ENCODE measurements at regions not wholly inside any gene's neighbourhood (a gene's known extent, or its start where the extent isn't known, plus 50 kb on each side); places are given as distances from the start of the nearest gene placed in this dataset.

DNA sequence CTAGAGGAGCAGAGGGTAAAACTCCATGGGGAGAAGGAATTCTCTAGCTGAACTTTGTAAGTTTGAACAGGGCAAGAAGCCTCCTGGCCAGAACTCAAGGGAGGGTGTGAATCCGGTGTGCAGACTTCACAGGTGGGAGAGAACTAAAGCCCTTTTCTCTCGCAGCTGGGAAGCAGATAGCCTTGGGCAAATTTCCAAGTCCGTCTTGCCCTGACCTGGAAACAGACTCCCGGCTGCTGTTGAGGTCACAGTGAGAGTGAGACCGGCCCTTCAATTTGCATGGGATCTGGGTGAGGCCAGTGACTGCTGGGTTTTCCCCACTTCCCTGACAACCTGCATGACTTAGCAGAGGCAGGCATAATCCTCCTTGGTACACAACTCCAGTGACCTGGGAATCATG lies 94.5 kb upstream of the ZNF827 start:
- Histone ChIP-seq H3K4me3 (ENCODE audit: low read length) (no peak overlapping the region), H3K27me3 (ENCODE audit: insufficient read depth, low read depth, low read length) (no peaks in the 10 kb centered on the region), H3K9me3 (ENCODE audit: low read length) (no peaks in the 10 kb centered on the region), H3F3A (ENCODE audit: insufficient read depth, low read length, poor library complexity, severe bottlenecking) (no peaks in the 10 kb centered on the region), H3K27ac (ENCODE audit: low read length) (no peak overlapping the region), H3K9ac (ENCODE audit: low read length) (no peak overlapping the region), H2AFZ (ENCODE audit: low read depth, low read length) (no peak overlapping the region), H3K79me2 (replicated peaks; ENCODE audit: insufficient read depth, low read length) (no peaks in the 10 kb centered on the region), H3K36me3 (ENCODE audit: insufficient read depth, low read length) (no peaks in the 10 kb centered on the region), H4K20me1 (ENCODE audit: insufficient read depth) (no peaks in the 10 kb centered on the region), H3K9me2 (ENCODE audit: insufficient read depth, low read length) (no peaks in the 10 kb centered on the region), H3K4me2 (ENCODE audit: low read length) (no peak overlapping the region)
- TF ChIP-seq RAD21 (conservative IDR thresholded peaks at IDR 0.05) = no peak
- no peak for TF ChIP-seq MXI1 (conservative IDR thresholded peaks at IDR 0.05; ENCODE audit: poor library complexity, severe bottlenecking)
- TF ChIP-seq EP300 (conservative IDR thresholded peaks at IDR 0.05; ENCODE audit: poor library complexity, severe bottlenecking) = no peak
- TF ChIP-seq POLR2AphosphoS5 (IDR thresholded peaks at IDR 0.05) = no peak
- no peak for TF ChIP-seq EZH2 (IDR thresholded peaks at IDR 0.05; ENCODE audit: borderline replicate concordance, insufficient read depth, low read length, poor library complexity, severe bottlenecking)
- no peak for TF ChIP-seq TAF1 (IDR thresholded peaks at IDR 0.05; ENCODE audit: low read depth)
- TF ChIP-seq, protein P1, sequence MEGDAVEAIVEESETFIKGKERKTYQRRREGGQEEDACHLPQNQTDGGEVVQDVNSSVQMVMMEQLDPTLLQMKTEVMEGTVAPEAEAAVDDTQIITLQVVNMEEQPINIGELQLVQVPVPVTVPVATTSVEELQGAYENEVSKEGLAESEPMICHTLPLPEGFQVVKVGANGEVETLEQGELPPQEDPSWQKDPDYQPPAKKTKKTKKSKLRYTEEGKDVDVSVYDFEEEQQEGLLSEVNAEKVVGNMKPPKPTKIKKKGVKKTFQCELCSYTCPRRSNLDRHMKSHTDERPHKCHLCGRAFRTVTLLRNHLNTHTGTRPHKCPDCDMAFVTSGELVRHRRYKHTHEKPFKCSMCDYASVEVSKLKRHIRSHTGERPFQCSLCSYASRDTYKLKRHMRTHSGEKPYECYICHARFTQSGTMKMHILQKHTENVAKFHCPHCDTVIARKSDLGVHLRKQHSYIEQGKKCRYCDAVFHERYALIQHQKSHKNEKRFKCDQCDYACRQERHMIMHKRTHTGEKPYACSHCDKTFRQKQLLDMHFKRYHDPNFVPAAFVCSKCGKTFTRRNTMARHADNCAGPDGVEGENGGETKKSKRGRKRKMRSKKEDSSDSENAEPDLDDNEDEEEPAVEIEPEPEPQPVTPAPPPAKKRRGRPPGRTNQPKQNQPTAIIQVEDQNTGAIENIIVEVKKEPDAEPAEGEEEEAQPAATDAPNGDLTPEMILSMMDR (IDR thresholded peaks at IDR 0.05; ENCODE audit: poor library complexity, severe bottlenecking) = no peak
- TF ChIP-seq, protein P2, sequence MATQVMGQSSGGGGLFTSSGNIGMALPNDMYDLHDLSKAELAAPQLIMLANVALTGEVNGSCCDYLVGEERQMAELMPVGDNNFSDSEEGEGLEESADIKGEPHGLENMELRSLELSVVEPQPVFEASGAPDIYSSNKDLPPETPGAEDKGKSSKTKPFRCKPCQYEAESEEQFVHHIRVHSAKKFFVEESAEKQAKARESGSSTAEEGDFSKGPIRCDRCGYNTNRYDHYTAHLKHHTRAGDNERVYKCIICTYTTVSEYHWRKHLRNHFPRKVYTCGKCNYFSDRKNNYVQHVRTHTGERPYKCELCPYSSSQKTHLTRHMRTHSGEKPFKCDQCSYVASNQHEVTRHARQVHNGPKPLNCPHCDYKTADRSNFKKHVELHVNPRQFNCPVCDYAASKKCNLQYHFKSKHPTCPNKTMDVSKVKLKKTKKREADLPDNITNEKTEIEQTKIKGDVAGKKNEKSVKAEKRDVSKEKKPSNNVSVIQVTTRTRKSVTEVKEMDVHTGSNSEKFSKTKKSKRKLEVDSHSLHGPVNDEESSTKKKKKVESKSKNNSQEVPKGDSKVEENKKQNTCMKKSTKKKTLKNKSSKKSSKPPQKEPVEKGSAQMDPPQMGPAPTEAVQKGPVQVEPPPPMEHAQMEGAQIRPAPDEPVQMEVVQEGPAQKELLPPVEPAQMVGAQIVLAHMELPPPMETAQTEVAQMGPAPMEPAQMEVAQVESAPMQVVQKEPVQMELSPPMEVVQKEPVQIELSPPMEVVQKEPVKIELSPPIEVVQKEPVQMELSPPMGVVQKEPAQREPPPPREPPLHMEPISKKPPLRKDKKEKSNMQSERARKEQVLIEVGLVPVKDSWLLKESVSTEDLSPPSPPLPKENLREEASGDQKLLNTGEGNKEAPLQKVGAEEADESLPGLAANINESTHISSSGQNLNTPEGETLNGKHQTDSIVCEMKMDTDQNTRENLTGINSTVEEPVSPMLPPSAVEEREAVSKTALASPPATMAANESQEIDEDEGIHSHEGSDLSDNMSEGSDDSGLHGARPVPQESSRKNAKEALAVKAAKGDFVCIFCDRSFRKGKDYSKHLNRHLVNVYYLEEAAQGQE (IDR thresholded peaks at IDR 0.05; ENCODE audit: borderline replicate concordance) = no peak
- no peak for TF ChIP-seq SMC3 (conservative IDR thresholded peaks at IDR 0.05; ENCODE audit: poor library complexity)

DNA sequence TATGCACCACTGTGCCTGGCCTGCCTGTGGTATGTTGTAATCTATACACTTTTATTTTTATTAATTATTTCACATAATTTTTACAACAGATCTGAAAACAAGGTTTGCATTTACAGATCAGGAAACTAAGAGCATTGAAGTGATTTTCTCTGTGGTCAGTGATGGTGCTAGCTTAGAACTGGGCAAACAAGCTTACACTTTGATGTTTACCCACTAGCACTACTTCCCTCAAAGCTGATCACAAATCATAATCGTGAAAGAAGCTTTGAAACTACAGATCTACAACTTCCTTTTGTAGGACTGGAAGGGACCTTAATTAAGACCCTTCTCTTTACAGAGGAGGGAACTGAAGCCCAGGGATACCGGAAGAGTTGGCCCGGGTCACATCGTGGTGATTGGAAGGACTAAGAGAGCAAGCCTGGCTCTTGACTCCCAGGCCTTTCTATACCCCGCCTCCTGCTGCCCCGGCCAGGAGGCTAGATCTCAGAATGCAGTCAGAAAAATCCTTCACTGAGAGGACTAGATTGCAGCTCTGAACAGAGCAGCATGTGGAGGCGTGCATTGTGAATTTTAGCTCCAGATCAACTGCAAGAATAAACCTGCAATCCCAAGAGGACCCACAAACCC lies 93.7 kb upstream of the ZNF827 start:
- TF ChIP-seq MXI1 (conservative IDR thresholded peaks at IDR 0.05; ENCODE audit: poor library complexity, severe bottlenecking) (no peak), EZH2 (IDR thresholded peaks at IDR 0.05; ENCODE audit: borderline replicate concordance, insufficient read depth, low read length, poor library complexity, severe bottlenecking) (no peak), TAF1 (IDR thresholded peaks at IDR 0.05; ENCODE audit: low read depth) (no peak), RAD21 (conservative IDR thresholded peaks at IDR 0.05) (no peak), POLR2AphosphoS5 (IDR thresholded peaks at IDR 0.05) (no peak), SMC3 (conservative IDR thresholded peaks at IDR 0.05; ENCODE audit: poor library complexity) (no peak), EP300 (conservative IDR thresholded peaks at IDR 0.05; ENCODE audit: poor library complexity, severe bottlenecking) (no peak)
- TF ChIP-seq, protein P1 (IDR thresholded peaks at IDR 0.05; ENCODE audit: poor library complexity, severe bottlenecking) = no peak
- TF ChIP-seq, protein P2 (IDR thresholded peaks at IDR 0.05; ENCODE audit: borderline replicate concordance) = no peak
- Histone ChIP-seq H3K79me2 (replicated peaks; ENCODE audit: insufficient read depth, low read length) (no peaks in the 10 kb centered on the region), H2AFZ (ENCODE audit: low read depth, low read length) (no peak overlapping the region), H3K36me3 (ENCODE audit: insufficient read depth, low read length) (no peaks in the 10 kb centered on the region), H4K20me1 (ENCODE audit: insufficient read depth) (no peaks in the 10 kb centered on the region), H3K9me3 (ENCODE audit: low read length) (no peaks in the 10 kb centered on the region), H3K9me2 (ENCODE audit: insufficient read depth, low read length) (no peaks in the 10 kb centered on the region), H3F3A (ENCODE audit: insufficient read depth, low read length, poor library complexity, severe bottlenecking) (no peaks in the 10 kb centered on the region), H3K4me3 (ENCODE audit: low read length) (no peak overlapping the region), H3K4me2 (ENCODE audit: low read length) (no peak overlapping the region), H3K27me3 (ENCODE audit: insufficient read depth, low read depth, low read length) (no peaks in the 10 kb centered on the region), H3K27ac (ENCODE audit: low read length) (no peak overlapping the region), H3K9ac (ENCODE audit: low read length) (no peak overlapping the region)
